Pancreas (tissue), 10 donors: ENCODE measurements at regions not wholly inside any gene's neighbourhood (a gene's known extent, or its start where the extent isn't known, plus 50 kb on each side); places are given as distances from the start of the nearest gene placed in this dataset.

Source experiments
- ATAC-seq, 4 donors: fragments of 200-7000 bp; cut with Tn5 transposase; one replicate each; pipeline versions ENCODE4 v1.8.0 to v1.9.1; 2020; ENCODE audit warnings: mild to moderate bottlenecking in 4 of 4, moderate library complexity in 4 of 4
- DNase-seq, 6 donors: peaks; one replicate each; pipeline ENCODE4 v3.0.0-alpha.2; 2020
- FAIRE-seq: peaks from 2 replicates; lab custom pipeline; 2012; peaks lifted over from hg19 to GRCh38; lab: Jason Lieb, UNC
- H3K27ac ChIP-seq, 4 donors: fragments of 200-600 bp; sonication (generic); 1 replicate in 3 of 4; 2 replicates in 1 of 4; pipeline versions ENCODE4 v1.5.0 to v1.8.0; 2020
- H3K27me3 ChIP-seq, 4 donors: fragments of 200-600 bp; one replicate each; pipeline ENCODE4 v1.8.0; 2021
- H3K36me3 ChIP-seq, 3 donors: fragments of 200-600 bp; sonication (generic) in 1 of 3; one replicate each; pipeline versions ENCODE4 v1.5.0 to v1.8.0; 2020 to 2021
- H3K4me1 ChIP-seq, 3 donors: fragments of 200-600 bp; one replicate each; pipeline ENCODE4 v1.8.0; 2021
- H3K4me3 ChIP-seq, 4 donors: fragments of 200-600 bp; sonication (generic) in 2 of 4; one replicate each; pipeline versions ENCODE4 v1.5.0 to v1.8.0; 2020 to 2021
- H3K9me3 ChIP-seq, 4 donors: fragments of 200-600 bp; one replicate each; pipeline ENCODE4 v1.8.0; 2021
- CTCF ChIP-seq, 4 donors: fragments of 200-600 bp; sonication (generic) in 3 of 4; IDR thresholded peaks; one replicate each; pipeline versions ENCODE4 v1.5.0 to v1.8.0; 2021; ENCODE audit warnings: antibody characterized with exemption in 4 of 4
- WGBS, 2 donors: extraction: QIAGEN DNeasy Blood & Tissue Kit; methylation state at CpG; one replicate each; pipeline ENCODE4 v1.1.7; 2013; 5-methylcytosine and 5-hydroxymethylcytosine counted together
- intact Hi-C, 3 donors: fragments of 100-400 bp; cut with DNase I; formaldehyde crosslinking; loops; one replicate each; pipeline versions ENCODE4 v1.11.1 to v1.14.2; 2022
- donor health status: healthy with polysubstance abuse.
- donor health status: DM: no; HTN: no; CAD: no; lungs with moderate emphysema.
- donor health status: DM: no; HTN: no; CAD: no.
- donor health status: control.
- donor health status: control.
- donor health status: Bipolar disorder and iron deficiency.
- donor health status: DM: yes; HTN: yes; CAD: no.
- donor health status: DM: no; HTN: no; CAD: no.
- donor health status: DM: no; HTN: no; CAD: no.
- donor health status: DM: yes; HTN: yes; CAD: no.

- WGBS, 2 donors, result 45 to 56% methylated on average over 2 of the region's 2 CpGs
- Histone ChIP-seq H3K4me1 (no peaks in the 10 kb centered on the region), H3K27ac (no peak overlapping the region), H3K4me3 (no peak overlapping the region), H3K36me3 (no peaks in the 10 kb centered on the region), H3K9me3 (no peaks in the 10 kb centered on the region), H3K27me3 (no peaks in the 10 kb centered on the region)
- FAIRE-seq (no peak), DNase-seq (no peak), ATAC-seq (no peak)
- intact Hi-C loops, result no loop called here
- TF ChIP-seq CTCF (IDR thresholded peaks at IDR 0.05), result no peak
These were observed 963.7 kb upstream of the CDH2 start for GRCh38 chr18:29140590-29140989.

GRCh38 chr18:29137773-29138495, 961.0 kb upstream of the CDH2 start:
- Histone ChIP-seq H3K4me3 (no peak overlapping the region), H3K27me3 (no peaks in the 10 kb centered on the region), H3K9me3 (no peaks in the 10 kb centered on the region), H3K36me3 (no peaks in the 10 kb centered on the region), H3K27ac (no peak overlapping the region), H3K4me1 (no peaks in the 10 kb centered on the region)
- WGBS, 2 donors, result 53 to 66% methylated on average over 1 of the region's 1 CpG
- DNase-seq, result no peak
- no peak for ATAC-seq
- TF ChIP-seq CTCF (IDR thresholded peaks at IDR 0.05), result no peak
- intact Hi-C loops, result no loop called here
- no peak for FAIRE-seq

- Histone ChIP-seq H3K9me3 (no peaks in the 10 kb centered on the region), H3K4me1 (no peaks in the 10 kb centered on the region), H3K4me3 (no peak overlapping the region), H3K27me3 (no peaks in the 10 kb centered on the region), H3K27ac (no peak overlapping the region), H3K36me3 (no peaks in the 10 kb centered on the region)
- WGBS, 2 donors, result 38 to 55% methylated on average over 1 of the region's 1 CpG
- no peak for TF ChIP-seq CTCF (IDR thresholded peaks at IDR 0.05)
- ATAC-seq (no peak), FAIRE-seq (no peak), DNase-seq (no peak)
- intact Hi-C loops, result no loop called here
These were observed 947.0 kb upstream of the CDH2 start for GRCh38 chr18:29123706-29124530.

- Histone ChIP-seq H3K4me1 (no peaks in the 10 kb centered on the region), H3K9me3 (no peaks in the 10 kb centered on the region), H3K27ac (no peak overlapping the region), H3K27me3 (no peaks in the 10 kb centered on the region), H3K36me3 (no peaks in the 10 kb centered on the region), H3K4me3 (no peak overlapping the region)
- WGBS, 2 donors, result 13 to 17% methylated on average over 6 of the region's 6 CpGs
- ATAC-seq (no peak), DNase-seq (no peak), FAIRE-seq (no peak)
- intact Hi-C loops, result no loop called here
- no peak for TF ChIP-seq CTCF (IDR thresholded peaks at IDR 0.05)
These were observed 927.7 kb upstream of the CDH2 start for GRCh38 chr18:29104671-29105070.

GRCh38 chr18:29104227-29104626, 927.3 kb upstream of the CDH2 start:
- no peak overlapping the region for H3K27ac ChIP-seq
- TF ChIP-seq CTCF (IDR thresholded peaks at IDR 0.05), result no peak
- no peaks in the 10 kb centered on the region for H3K36me3 ChIP-seq
- H3K9me3 ChIP-seq, result no peaks in the 10 kb centered on the region
- DNase-seq (no peak), FAIRE-seq (no peak), ATAC-seq (no peak)
- intact Hi-C loops, result no loop called here
- no peak overlapping the region for H3K4me3 ChIP-seq
- H3K27me3 ChIP-seq, result no peaks in the 10 kb centered on the region
- WGBS, 2 donors, result 26 to 37% methylated on average over 1 of the region's 1 CpG
- no peaks in the 10 kb centered on the region for H3K4me1 ChIP-seq
